ENCODE measurements at regions not wholly inside any gene's neighbourhood (a gene's known extent, or its start where the extent isn't known, plus 50 kb on each side); places are given as distances from the start of the nearest gene placed in this dataset.

- DNase-seq: no peak
- no peak for ATAC-seq (ENCODE audit: low FRiP score in 2 of 2)
- no peaks in the 10 kb centered on the region for H3K36me3 ChIP-seq
- H3K27me3 ChIP-seq: no peaks in the 10 kb centered on the region
- TF ChIP-seq POLR2AphosphoS5 (IDR thresholded peaks at IDR 0.05): no peak
- no peak for TF ChIP-seq EP300 (IDR thresholded peaks at IDR 0.05)
- TF ChIP-seq CTCF (IDR thresholded peaks at IDR 0.05): no peak
- no peak for TF ChIP-seq POLR2A (IDR thresholded peaks at IDR 0.05)
- H3K4me3 ChIP-seq: no peak overlapping the region
- H3K9me3 ChIP-seq: no peaks in the 10 kb centered on the region
- H3K4me1 ChIP-seq: no peaks in the 10 kb centered on the region
- no peak overlapping the region for H3K27ac ChIP-seq
These were observed 181.8 kb upstream of the FERD3L start for GRCh38 chr7:19327018-19327417.

- ATAC-seq (ENCODE audit: low FRiP score in 2 of 2) (no peak), DNase-seq (no peak)
- Histone ChIP-seq H3K4me3 (no peak overlapping the region), H3K27ac (no peak overlapping the region), H3K27me3 (no peaks in the 10 kb centered on the region), H3K36me3 (no peaks in the 10 kb centered on the region), H3K4me1 (no peaks in the 10 kb centered on the region), H3K9me3 (no peaks in the 10 kb centered on the region)
- 82 to 87% methylated on average over 2 of the region's 2 CpGs for WGBS, 2 donors
- TF ChIP-seq EP300 (IDR thresholded peaks at IDR 0.05) (no peak), CTCF (IDR thresholded peaks at IDR 0.05) (no peak), POLR2AphosphoS5 (IDR thresholded peaks at IDR 0.05) (no peak), POLR2A (IDR thresholded peaks at IDR 0.05) (no peak)
These were observed 176.8 kb upstream of the FERD3L start for GRCh38 chr7:19322002-19322401.

DNA sequence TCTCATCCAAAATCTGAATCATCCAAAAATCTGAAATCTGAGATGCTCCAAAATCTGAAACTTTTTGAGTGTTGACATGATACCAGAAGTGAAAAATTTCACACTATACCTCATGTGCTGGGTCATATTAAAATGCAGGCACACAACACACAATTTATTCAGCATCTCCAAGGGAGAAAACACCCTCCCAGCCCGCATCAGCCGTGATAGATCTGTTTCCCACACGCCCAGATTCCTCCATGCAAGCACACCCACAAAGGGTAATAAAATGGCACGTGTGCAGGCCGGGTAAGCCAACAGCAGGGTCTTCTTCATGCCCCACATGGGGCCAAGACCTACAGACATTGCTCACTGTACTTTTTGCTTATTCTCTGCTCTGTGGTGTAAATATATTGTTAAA is 173.1 kb upstream of the FERD3L start:
- DNase-seq (no peak), ATAC-seq (ENCODE audit: low FRiP score in 2 of 2) (no peak)
- Histone ChIP-seq H3K27ac (no peak overlapping the region), H3K4me1 (no peaks in the 10 kb centered on the region), H3K36me3 (no peaks in the 10 kb centered on the region), H3K27me3 (no peaks in the 10 kb centered on the region), H3K9me3 (no peaks in the 10 kb centered on the region), H3K4me3 (no peak overlapping the region)
- 82 to 91% methylated on average over 5 of the region's 5 CpGs for WGBS, 2 donors
- TF ChIP-seq POLR2A (IDR thresholded peaks at IDR 0.05) (no peak), POLR2AphosphoS5 (IDR thresholded peaks at IDR 0.05) (no peak), CTCF (IDR thresholded peaks at IDR 0.05) (no peak), EP300 (IDR thresholded peaks at IDR 0.05) (no peak)

GRCh38 chr7:19317461-19317860 is 172.2 kb upstream of the FERD3L start:
- Histone ChIP-seq H3K9me3 (no peaks in the 10 kb centered on the region), H3K27me3 (no peaks in the 10 kb centered on the region), H3K27ac (no peak overlapping the region), H3K36me3 (no peaks in the 10 kb centered on the region), H3K4me3 (no peak overlapping the region), H3K4me1 (no peaks in the 10 kb centered on the region)
- DNase-seq (no peak), ATAC-seq (ENCODE audit: low FRiP score in 2 of 2) (no peak)
- no peak for TF ChIP-seq EP300 (IDR thresholded peaks at IDR 0.05)
- TF ChIP-seq CTCF (IDR thresholded peaks at IDR 0.05): no peak
- TF ChIP-seq POLR2AphosphoS5 (IDR thresholded peaks at IDR 0.05): no peak
- no peak for TF ChIP-seq POLR2A (IDR thresholded peaks at IDR 0.05)

DNA sequence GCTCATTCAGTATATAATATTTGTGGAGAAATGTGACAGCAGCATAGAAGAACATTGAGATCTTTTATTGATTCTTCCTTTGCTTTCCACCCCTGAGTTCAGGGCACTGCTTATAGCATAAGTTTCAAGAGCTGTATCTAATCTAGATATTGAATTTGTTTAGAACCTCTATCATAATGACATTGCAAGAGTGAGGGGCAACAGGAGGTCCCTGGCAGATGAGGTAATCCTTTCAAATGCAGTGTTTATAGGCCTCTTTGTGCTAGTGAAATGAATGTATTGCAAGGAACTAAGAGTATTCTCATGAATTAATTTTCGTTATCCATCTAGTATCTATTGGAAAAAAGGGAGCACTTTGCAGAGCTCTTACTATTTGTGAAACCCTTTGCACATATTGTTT is 167.2 kb upstream of the FERD3L start:
- H3K27me3 ChIP-seq: no peaks in the 10 kb centered on the region
- H3K4me1 ChIP-seq: no peaks in the 10 kb centered on the region
- DNase-seq (no peak), ATAC-seq (ENCODE audit: low FRiP score in 2 of 2) (no peak)
- H3K4me3 ChIP-seq: no peak overlapping the region
- WGBS, 2 donors: 87 to 88% methylated on average over 1 of the region's 1 CpG
- no peak overlapping the region for H3K27ac ChIP-seq
- H3K9me3 ChIP-seq: no peaks in the 10 kb centered on the region
- H3K36me3 ChIP-seq: no peaks in the 10 kb centered on the region
- TF ChIP-seq EP300 (IDR thresholded peaks at IDR 0.05): no peak
- no peak for TF ChIP-seq POLR2A (IDR thresholded peaks at IDR 0.05)
- TF ChIP-seq CTCF (IDR thresholded peaks at IDR 0.05): no peak
